Superior temporal gyrus (tissue), 1 donor: ENCODE measurements at regions not wholly inside any gene's neighbourhood (a gene's known extent, or its start where the extent isn't known, plus 50 kb on each side); places are given as distances from the start of the nearest gene placed in this dataset.
"Not testable (repeated sequence)": the region's sequence is repeated elsewhere in the genome, so short reads cannot be mapped to it uniquely, and the experiment has no call there.

Experiments
- DNase-seq: peaks from one replicate; pipeline ENCODE4 v3.0.0-alpha.2; 2016; ENCODE audit errors: extremely low spot score

DNA sequence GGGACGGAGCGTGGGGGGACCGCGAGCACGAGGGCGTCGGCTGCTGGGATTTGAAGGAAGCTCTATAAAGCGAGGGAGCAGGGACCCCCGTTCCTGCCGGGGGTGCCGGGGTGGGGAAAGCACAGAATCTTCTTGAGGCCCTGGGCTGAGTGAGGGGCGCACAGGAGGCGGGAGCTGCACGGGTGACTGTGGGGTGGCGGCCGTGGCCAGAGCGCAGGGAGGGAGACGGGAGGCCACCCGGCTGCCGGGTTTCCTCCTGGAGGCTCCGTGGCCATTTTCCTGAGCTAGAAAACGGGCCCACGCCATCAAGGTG is 385.1 kb downstream of the SMOC2 start:
- DNase-seq = no peak

DNA sequence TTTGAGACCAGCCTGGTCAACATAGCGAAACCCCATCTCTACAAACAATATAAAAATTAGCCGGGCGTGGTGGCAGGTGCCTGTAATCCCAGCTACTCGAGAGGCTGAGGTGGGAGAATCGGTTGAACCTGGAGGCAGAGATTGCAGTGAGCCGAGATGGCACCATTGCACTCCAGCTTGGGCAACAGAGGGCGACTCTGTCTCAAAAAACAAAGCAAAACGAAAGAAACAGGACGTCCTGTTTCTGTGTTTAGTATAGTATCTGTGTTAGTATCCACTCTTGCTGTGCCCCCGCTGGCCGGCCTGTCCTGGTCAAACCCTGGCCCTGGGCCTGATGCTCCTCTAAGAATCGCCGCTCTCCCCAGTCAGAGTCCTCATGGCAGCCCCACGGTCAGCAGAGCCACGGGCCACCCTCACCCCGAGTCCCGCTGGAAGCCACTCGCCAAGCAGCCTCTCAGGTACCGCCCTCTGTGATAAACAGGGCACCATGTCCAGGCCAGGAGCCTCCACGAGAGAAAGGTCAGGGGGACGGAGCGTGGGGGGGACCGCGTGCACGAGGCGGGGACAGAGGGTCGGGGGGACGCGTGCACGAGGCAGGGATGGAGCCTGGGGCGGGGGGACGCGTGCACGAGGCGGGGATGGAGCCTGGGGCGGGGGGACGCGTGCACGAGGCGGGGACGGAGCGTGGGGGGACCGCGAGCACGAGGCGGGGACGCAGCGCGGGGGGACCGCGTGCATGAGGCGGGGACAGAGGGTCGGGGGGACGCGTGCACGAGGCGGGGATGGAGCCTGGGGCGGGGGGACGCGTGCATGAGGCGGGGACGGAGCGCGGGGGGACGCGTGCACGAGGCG is 384.5 kb downstream of the SMOC2 start:
- DNase-seq = no peak

DNA sequence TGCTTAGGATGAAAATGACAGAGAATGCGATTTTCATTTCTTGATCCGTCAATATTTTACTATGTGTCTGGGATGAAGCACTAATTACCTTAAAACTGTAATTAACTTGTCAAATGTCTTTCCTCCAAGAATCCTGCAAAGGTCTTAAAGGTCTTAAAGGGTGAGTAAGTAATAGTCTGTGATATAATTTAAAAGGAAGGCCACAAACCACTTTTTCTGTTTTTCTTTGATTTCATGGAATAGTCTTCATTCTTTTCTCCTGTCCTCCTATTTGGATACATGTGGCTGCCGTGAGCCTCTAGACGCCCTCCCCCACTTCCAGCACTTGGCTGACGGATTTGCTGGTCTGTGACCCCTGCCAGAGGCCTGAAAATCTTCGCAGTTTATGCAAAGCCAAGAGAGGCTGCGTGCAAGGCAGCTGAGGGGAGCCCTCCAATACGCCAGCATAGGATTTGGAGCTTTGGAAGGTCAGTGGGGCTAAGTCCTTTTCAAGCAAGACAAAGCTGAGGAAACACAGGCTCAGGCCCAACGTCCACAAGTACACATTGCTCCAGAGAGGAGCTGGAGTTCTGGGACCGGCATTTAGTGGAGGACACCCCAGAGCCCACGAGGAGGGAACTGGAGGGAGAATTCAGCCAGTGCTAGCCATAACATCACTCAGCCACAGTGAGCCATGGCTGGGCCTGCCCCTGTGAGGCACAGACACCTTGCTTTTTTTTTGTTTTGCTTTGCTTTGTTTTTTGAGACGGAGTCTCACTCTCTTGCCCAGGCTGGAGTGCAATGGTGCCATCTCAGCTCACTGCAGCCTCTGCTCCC is 382.6 kb downstream of the SMOC2 start:
- no peak for DNase-seq

DNA sequence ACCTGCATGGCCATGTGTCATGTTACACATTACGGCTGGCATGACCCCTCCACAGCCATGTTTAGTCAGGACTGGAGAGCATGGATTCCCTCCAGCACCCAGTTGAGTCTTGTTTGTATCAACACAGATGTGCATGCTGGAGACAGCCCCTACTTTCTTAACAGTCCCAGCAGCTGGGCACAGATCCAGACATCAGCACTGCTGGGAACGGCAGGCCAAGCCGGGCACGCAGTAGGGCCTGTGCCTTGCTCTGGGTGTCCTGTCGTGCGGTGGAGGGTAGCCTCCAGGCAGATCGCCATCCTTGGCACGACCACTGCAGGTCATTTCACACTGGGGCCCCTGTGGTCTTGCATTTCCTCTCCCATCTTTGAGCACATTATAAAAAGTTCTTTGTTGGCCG is 381.4 kb downstream of the SMOC2 start:
- DNase-seq = no peak

- no peak for DNase-seq
Measured at GRCh38 chr6:168819546-168819945, 378.6 kb downstream of the SMOC2 start.

DNA sequence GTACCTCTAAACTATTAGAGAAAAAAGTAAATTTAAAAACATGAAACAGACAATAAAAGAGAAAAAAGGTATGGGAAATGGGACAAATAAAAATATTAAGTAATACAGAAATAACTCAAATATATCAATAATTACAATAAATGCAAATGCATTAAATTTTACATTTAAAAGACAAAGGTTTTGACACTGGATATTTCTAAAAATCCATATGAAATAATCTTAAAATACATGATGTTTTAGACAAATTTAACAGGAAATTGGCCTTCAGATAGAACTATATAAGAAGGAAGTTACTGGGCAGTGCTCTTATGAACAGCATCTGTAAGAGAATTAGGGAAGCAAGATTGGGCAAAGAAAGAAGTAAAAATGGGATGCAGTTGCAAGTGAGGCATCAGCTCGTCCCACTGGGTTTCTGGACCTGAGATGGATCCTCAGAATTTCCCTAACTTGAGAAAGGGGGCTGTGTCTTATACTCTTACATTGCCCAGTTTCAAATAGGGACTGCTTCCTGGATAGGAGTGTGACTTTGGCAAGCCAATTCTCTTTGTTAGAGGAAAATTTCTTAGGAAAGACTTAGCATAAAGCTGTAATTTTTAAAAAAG is 376.7 kb downstream of the SMOC2 start:
- DNase-seq = no peak

DNA sequence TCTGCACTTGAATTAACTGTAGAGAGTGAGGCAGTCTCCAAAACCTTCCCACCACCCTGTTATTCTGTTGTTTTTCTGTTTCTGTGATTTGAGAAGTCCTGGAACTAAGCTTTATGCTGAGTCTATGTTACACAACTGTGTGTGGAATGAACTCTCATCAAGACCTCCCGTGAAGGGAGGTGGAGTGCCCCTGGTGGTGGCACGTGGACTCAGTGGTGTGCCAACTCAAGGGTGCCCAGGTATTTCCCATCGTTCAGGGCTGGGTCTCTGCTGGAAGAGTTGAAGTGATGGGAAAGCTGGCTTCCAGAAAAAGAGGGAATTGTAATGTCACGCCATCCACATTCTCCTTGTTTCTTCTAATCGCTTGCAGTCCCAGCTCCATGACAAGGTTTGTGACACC is 374.2 kb downstream of the SMOC2 start:
- no peak for DNase-seq

GRCh38 chr6:168808232-168808631 is 367.2 kb downstream of the SMOC2 start:
- no peak for DNase-seq

DNA sequence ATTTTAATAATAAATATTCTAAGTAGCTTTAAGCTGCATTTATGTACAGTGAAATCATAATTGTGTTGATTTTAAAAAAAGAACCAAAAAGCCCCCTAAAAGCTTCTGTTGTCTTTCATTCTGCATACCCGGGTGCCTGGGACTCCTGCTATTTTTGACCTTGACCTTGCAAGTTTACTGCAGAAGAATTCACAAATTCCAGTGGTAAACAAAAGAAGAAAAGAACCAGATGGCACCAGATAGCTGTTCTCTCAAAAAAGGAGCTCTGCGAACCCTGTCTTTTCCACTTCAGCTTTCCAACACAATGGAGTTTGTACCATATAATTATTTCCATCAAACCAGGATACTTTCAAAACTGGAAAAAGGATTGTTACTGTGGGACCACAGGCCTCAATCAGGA is 363.3 kb downstream of the SMOC2 start:
- no peak for DNase-seq

DNA sequence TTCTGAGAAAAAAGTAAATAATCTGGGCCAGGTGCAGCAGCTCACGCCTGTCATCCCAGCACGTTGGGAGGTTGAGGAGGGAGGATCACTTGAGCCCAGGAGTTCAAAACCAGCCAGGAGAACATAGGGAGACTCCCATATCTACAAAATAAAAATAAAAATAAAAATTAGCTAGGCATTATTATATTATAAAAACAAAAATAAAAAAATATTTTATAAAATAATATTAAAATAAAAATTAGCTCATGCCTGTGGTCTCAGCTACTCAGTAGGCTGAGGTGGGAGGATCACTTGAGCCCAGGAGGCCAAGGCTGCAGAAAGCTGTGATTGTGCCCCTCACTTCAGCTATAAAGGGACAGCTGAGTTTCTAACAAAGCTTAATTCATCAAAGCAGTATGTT is 362.9 kb downstream of the SMOC2 start:
- DNase-seq = no peak

- no peak for DNase-seq
Measured at GRCh38 chr6:168799067-168799466, 358.1 kb downstream of the SMOC2 start.

DNA sequence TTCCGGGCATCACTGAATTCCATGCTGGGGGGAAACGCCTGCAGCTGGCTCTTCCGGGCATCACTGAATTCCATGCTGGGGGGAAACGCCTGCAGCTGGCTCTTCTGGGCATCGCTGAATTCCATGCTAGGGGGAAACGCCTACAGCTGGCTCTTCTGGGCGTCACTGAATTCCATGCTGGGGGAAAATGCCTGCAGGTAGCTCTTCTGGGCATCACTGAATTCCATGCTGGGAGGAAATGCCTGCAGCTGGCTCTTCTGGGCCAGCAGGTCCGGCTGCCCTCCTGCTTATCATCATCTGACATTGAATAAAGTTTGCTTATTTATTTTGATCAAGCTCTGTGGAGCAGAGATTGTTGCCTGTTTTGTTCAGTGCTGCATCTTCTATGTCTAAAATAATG is 355.1 kb downstream of the SMOC2 start:
- DNase-seq = no peak

GRCh38 chr6:168795611-168796010 is 354.6 kb downstream of the SMOC2 start:
- DNase-seq = not testable (repeated sequence)

- DNase-seq = no peak
Measured at GRCh38 chr6:168794491-168794890, 353.5 kb downstream of the SMOC2 start.

DNA sequence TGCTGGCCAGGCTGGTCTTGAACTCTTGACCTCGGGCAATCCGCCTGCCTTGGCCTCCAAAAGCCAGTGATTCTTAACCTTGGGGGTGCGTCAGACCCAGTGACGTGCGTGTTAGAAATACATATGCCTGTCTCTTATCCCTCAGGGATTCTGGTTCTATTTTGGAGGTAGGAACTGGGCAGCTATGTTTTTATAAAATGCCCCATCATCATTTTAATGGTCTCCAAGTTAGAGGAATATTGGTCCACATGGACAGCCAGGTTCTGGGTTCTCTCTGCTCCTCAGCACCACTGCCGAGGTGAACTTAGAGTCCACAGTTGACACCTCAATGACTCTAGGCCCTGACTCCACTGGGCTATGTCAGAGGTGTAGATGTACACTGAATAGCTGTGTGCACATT is 352.7 kb downstream of the SMOC2 start:
- DNase-seq = no peak

GRCh38 chr6:168791917-168792316 is 350.9 kb downstream of the SMOC2 start:
- DNase-seq = peak; percentile 89

- no peak for DNase-seq
Measured at GRCh38 chr6:168789699-168790098, 348.7 kb downstream of the SMOC2 start.

GRCh38 chr6:168785720-168786511 is 344.9 kb downstream of the SMOC2 start:
- DNase-seq = no peak

GRCh38 chr6:168784426-168784825 is 343.4 kb downstream of the SMOC2 start:
- no peak for DNase-seq

GRCh38 chr6:168783720-168784119 is 342.7 kb downstream of the SMOC2 start:
- DNase-seq = no peak

- DNase-seq = no peak
Measured at GRCh38 chr6:168782187-168782751, 341.3 kb downstream of the SMOC2 start.

- no peak for DNase-seq
Measured at GRCh38 chr6:168778201-168778600, 337.2 kb downstream of the SMOC2 start.
